CD4-positive, alpha-beta T cell (primary cell): ENCODE measurements at regions not wholly inside any gene's neighbourhood (a gene's known extent, or its start where the extent isn't known, plus 50 kb on each side); places are given as distances from the start of the nearest gene placed in this dataset.

Experiments
- ATAC-seq: fragments of 200-7000 bp; cut with Tn5 transposase; one replicate; pipeline ENCODE4 v1.10.0; 2022; ENCODE audit warnings: mild to moderate bottlenecking; ENCODE audit not compliant: poor library complexity
- CTCF ChIA-PET: fragments of 350-600 bp; sonication (Branson Sonifier 250); formaldehyde crosslinking; loops from one replicate; lab custom pipeline; 2021; ENCODE audit warnings: antibody characterized with exemption, inconsistent platforms; lab: Charles Lee
- POLR2A ChIA-PET: fragments of 350-600 bp; sonication (Branson Sonifier 250); formaldehyde crosslinking; loops from one replicate; lab custom pipeline; 2021; ENCODE audit warnings: antibody characterized with exemption, inconsistent platforms; lab: Charles Lee
- DNase-seq, 14 experiments: peaks; one replicate each; pipeline ENCODE4 v3.0.0-alpha.2; 2013 to 2020; ENCODE audit warnings: mixed read lengths in 2 of 14
- H3K27ac ChIP-seq, 2 donors: one replicate each; pipeline versions ENCODE4 v1.5.1 to v1.7.0; 2013; ENCODE audit warnings: low read length in 2 of 2, low read depth in 1 of 2, mild to moderate bottlenecking in 1 of 2
- H3K27me3 ChIP-seq, 2 experiments: 1 replicate in 1 of 2; 2 replicates in 1 of 2; pipeline versions ENCODE4 v1.6.1 to v1.7.0; 2013; ENCODE audit warnings: low read length in 2 of 2, control low read depth in 1 of 2, mild to moderate bottlenecking in 1 of 2, moderate library complexity in 1 of 2; ENCODE audit not compliant: insufficient read depth in 2 of 2, control insufficient read depth in 1 of 2
- H3K36me3 ChIP-seq: one replicate; pipeline ENCODE4 v1.6.1; 2013; ENCODE audit warnings: low read length, control low read depth; ENCODE audit not compliant: insufficient read depth
- H3K4me1 ChIP-seq: one replicate; pipeline ENCODE4 v1.6.1; 2013; ENCODE audit warnings: low read length, control low read depth; ENCODE audit not compliant: insufficient read depth
- H3K4me3 ChIP-seq: one replicate; pipeline ENCODE4 v1.5.1; 2013; ENCODE audit warnings: mild to moderate bottlenecking, low read length, moderate library complexity
- H3K9me3 ChIP-seq, 2 experiments: 1 replicate in 1 of 2; 2 replicates in 1 of 2; pipeline versions ENCODE4 v1.6.1 to v1.7.0; 2013; ENCODE audit warnings: low read length in 2 of 2, mild to moderate bottlenecking in 2 of 2, control low read depth in 1 of 2, moderate library complexity in 1 of 2; ENCODE audit not compliant: control insufficient read depth in 1 of 2, insufficient read depth in 1 of 2
- H3K27ac Mint-ChIP-seq: one replicate; pipeline ENCODE4 v1.8.0; 2020; ENCODE audit warnings: mixed read lengths
- H3K27me3 Mint-ChIP-seq: one replicate; pipeline ENCODE4 v1.8.0; 2021; ENCODE audit warnings: mixed read lengths
- H3K36me3 Mint-ChIP-seq: one replicate; pipeline ENCODE4 v1.8.0; 2021; ENCODE audit warnings: low read depth, mixed read lengths
- H3K4me1 Mint-ChIP-seq: one replicate; pipeline ENCODE4 v1.8.0; 2021; ENCODE audit warnings: low read depth, mixed read lengths
- H3K4me3 Mint-ChIP-seq: one replicate; pipeline ENCODE4 v1.8.0; 2020; ENCODE audit warnings: mild to moderate bottlenecking, mixed read lengths
- H3K9me3 Mint-ChIP-seq: one replicate; pipeline ENCODE4 v1.8.0; 2020; ENCODE audit warnings: mixed read lengths
- CTCF ChIP-seq: fragments of 200-600 bp; IDR thresholded peaks from one replicate; pipeline ENCODE4 v1.8.0; 2022; ENCODE audit warnings: antibody characterized with exemption, mild to moderate bottlenecking
- intact Hi-C, 2 experiments: fragments of 100-400 bp; cut with DNase I in 1 of 2; cut with micrococcal nuclease in 1 of 2; formaldehyde crosslinking; loops; one replicate each; pipeline versions ENCODE4 v1.15.1 to v1.9.0; 2023 to 2025; cut with DNase I, micrococcal nuclease

- ChIA-PET CTCF (no interaction called here), POLR2A (no interaction called here)
- Histone ChIP-seq H3K4me1 (no peaks in the 10 kb centered on the region), H3K27me3 (no peaks in the 10 kb centered on the region), H3K27ac (no peak overlapping the region), H3K36me3 (no peaks in the 10 kb centered on the region), H3K4me3 (no peak overlapping the region), H3K9me3 (no peaks in the 10 kb centered on the region)
- no peak overlapping the region for H3K4me3 Mint-ChIP-seq
- TF ChIP-seq CTCF: no peak
- intact Hi-C loops: no loop called here
- DNase-seq (no peak), ATAC-seq (no peak)
- no peaks in the 10 kb centered on the region for H3K9me3 Mint-ChIP-seq
- H3K27me3 Mint-ChIP-seq: peaks cover 4% of the 10 kb centered on the region
- H3K27ac Mint-ChIP-seq: no peak overlapping the region
- H3K36me3 Mint-ChIP-seq: no peaks in the 10 kb centered on the region
- H3K4me1 Mint-ChIP-seq: no peaks in the 10 kb centered on the region
Measured at GRCh38 chr18:54075689-54076088, 148.8 kb downstream of the MBD2 start.

- intact Hi-C loops: no loop called here
- POLR2A ChIA-PET: no interaction called here
- ATAC-seq: no peak
Measured at GRCh38 chr18:54069729-54070128, 154.7 kb downstream of the MBD2 start.

GRCh38 chr18:54060343-54061005 is 164.0 kb downstream of the MBD2 start:
- Mint-ChIP-seq H3K4me3 (no peak overlapping the region), H3K36me3 (no peaks in the 10 kb centered on the region), H3K4me1 (no peaks in the 10 kb centered on the region), H3K27ac (no peak overlapping the region), H3K27me3 (peaks cover 27% of the 10 kb centered on the region), H3K9me3 (no peaks in the 10 kb centered on the region)
- DNase-seq (no peak), ATAC-seq (no peak)
- Histone ChIP-seq H3K27ac (no peak overlapping the region), H3K4me3 (no peak overlapping the region), H3K9me3 (no peaks in the 10 kb centered on the region), H3K4me1 (no peaks in the 10 kb centered on the region), H3K27me3 (peaks cover 0 to 5% of the 10 kb centered on the region in 2 experiments), H3K36me3 (no peaks in the 10 kb centered on the region)
- no peak for TF ChIP-seq CTCF
- POLR2A ChIA-PET: no interaction called here
- CTCF ChIA-PET: no interaction called here
- intact Hi-C loops: no loop called here

More at GRCh38 chr18:54069729-54070128, 154.7 kb downstream of the MBD2 start:
- TF ChIP-seq CTCF: no peak
- no peaks in the 10 kb centered on the region for H3K4me1 Mint-ChIP-seq
- H3K27ac Mint-ChIP-seq: no peak overlapping the region
- H3K27me3 Mint-ChIP-seq: no peaks in the 10 kb centered on the region
- H3K36me3 Mint-ChIP-seq: no peaks in the 10 kb centered on the region
- Histone ChIP-seq H3K4me1 (no peaks in the 10 kb centered on the region), H3K4me3 (no peak overlapping the region), H3K36me3 (no peaks in the 10 kb centered on the region), H3K9me3 (no peaks in the 10 kb centered on the region), H3K27me3 (no peaks in the 10 kb centered on the region), H3K27ac (no peak overlapping the region)
- DNase-seq: no peak
- H3K4me3 Mint-ChIP-seq: no peak overlapping the region
- H3K9me3 Mint-ChIP-seq: no peaks in the 10 kb centered on the region
- CTCF ChIA-PET: no interaction called here
